ENCODE measurements at regions not wholly inside any gene's neighbourhood (a gene's known extent, or its start where the extent isn't known, plus 50 kb on each side); places are given as distances from the start of the nearest gene placed in this dataset.

GRCh38 chr22:47433627-47434026 is 671.2 kb downstream of the TBC1D22A start:
- TF ChIP-seq CTCF (IDR thresholded peaks at IDR 0.05) (no peak), POLR2AphosphoS5 (IDR thresholded peaks at IDR 0.05; ENCODE audit: low read depth, low read length) (no peak), REST (IDR thresholded peaks at IDR 0.05; ENCODE audit: insufficient read depth in 1 of 2, low read depth in 2 of 2, low read length in 1 of 2) (no peak), TCF7L2 (IDR thresholded peaks at IDR 0.05; ENCODE audit: low read depth, low read length) (no peak)

Measured in Panc1 (cell line).